ENCODE measurements at regions not wholly inside any gene's neighbourhood (a gene's known extent, or its start where the extent isn't known, plus 50 kb on each side); places are given as distances from the start of the nearest gene placed in this dataset.

DNA sequence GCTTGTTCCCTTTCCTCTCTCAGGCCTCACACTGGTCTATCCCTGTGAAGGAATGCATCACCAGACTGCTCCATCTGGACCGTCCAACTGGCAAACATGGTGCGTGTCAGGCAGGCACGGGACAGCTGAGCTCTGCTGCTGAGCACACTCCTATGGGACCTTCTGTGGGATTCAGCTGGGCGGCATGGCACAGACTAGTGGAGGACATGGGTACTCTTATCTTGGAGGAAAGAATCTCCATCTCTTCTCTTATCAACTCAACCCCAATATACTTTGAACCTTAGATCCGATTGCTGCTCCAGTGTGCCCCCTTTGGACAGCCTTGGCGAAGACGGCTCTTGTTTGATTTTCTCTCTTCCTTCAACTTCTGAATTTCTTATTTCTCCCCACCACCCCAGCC, 593.6 kb downstream of the ETS1 start:
- no peak for FAIRE-seq
- Histone ChIP-seq H3K9me1 (replicated peaks; ENCODE audit: control insufficient read depth, extremely low read depth, insufficient read depth, low read length) (no peaks in the 10 kb centered on the region), H3K4me2 (ENCODE audit: insufficient read depth, low read length) (no peak overlapping the region), H3K27me3 (ENCODE audit: control insufficient read depth in 2 of 2, insufficient read depth in 2 of 2, low read length in 2 of 2) (no peaks in the 10 kb centered on the region), H3K27ac (ENCODE audit: insufficient read depth, low read depth, low read length) (no peak overlapping the region), H3K36me3 (ENCODE audit: control insufficient read depth in 2 of 2, extremely low read depth in 1 of 2, insufficient read depth in 2 of 2, low read length in 2 of 2) (no peaks in the 10 kb centered on the region), H3K4me3 (replicated peaks in 1 of 3; ENCODE audit: insufficient read depth in 1 of 3, low read depth in 1 of 3, low read length in 3 of 3) (no peak overlapping the region), H3K79me2 (ENCODE audit: control insufficient read depth, insufficient read depth, low read length) (no peaks in the 10 kb centered on the region), H4K20me1 (replicated peaks; ENCODE audit: control insufficient read depth, extremely low read depth, insufficient read depth, low read length) (no peaks in the 10 kb centered on the region), H3K4me1 (ENCODE audit: control insufficient read depth, extremely low read depth, insufficient read depth, low read length) (no peaks in the 10 kb centered on the region), H3K9me3 (replicated peaks; ENCODE audit: control insufficient read depth, insufficient read depth, low read length) (no peaks in the 10 kb centered on the region), H2AFZ (ENCODE audit: low read depth, low read length) (no peak overlapping the region), H3K9ac (replicated peaks; ENCODE audit: extremely low read depth, insufficient read depth, low read length) (no peak overlapping the region)
- TF ChIP-seq MYC (IDR thresholded peaks at IDR 0.05; ENCODE audit: low read depth, low read length) (no peak), JUN (IDR thresholded peaks at IDR 0.05; ENCODE audit: borderline replicate concordance, insufficient read depth, insufficient read length, low read depth) (no peak), POLR2AphosphoS5 (IDR thresholded peaks at IDR 0.05; ENCODE audit: insufficient read depth, low read depth, low read length) (no peak), FOS (IDR thresholded peaks at IDR 0.05; ENCODE audit: borderline replicate concordance, insufficient read depth, low read length) (no peak), POLR2A (IDR thresholded peaks at IDR 0.05; ENCODE audit: low read depth, low read length) (no peak), GATA2 (IDR thresholded peaks at IDR 0.05; ENCODE audit: insufficient read depth, insufficient read length, low read depth, low read length) (no peak), EZH2 (IDR thresholded peaks at IDR 0.05; ENCODE audit: borderline replicate concordance, low read depth, low read length, severe bottlenecking) (no peak)
- TF ChIP-seq, protein P1, sequence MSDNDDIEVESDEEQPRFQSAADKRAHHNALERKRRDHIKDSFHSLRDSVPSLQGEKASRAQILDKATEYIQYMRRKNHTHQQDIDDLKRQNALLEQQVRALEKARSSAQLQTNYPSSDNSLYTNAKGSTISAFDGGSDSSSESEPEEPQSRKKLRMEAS (IDR thresholded peaks at IDR 0.05; ENCODE audit: insufficient read depth, insufficient read length): no peak
- TF ChIP-seq, protein P2, sequence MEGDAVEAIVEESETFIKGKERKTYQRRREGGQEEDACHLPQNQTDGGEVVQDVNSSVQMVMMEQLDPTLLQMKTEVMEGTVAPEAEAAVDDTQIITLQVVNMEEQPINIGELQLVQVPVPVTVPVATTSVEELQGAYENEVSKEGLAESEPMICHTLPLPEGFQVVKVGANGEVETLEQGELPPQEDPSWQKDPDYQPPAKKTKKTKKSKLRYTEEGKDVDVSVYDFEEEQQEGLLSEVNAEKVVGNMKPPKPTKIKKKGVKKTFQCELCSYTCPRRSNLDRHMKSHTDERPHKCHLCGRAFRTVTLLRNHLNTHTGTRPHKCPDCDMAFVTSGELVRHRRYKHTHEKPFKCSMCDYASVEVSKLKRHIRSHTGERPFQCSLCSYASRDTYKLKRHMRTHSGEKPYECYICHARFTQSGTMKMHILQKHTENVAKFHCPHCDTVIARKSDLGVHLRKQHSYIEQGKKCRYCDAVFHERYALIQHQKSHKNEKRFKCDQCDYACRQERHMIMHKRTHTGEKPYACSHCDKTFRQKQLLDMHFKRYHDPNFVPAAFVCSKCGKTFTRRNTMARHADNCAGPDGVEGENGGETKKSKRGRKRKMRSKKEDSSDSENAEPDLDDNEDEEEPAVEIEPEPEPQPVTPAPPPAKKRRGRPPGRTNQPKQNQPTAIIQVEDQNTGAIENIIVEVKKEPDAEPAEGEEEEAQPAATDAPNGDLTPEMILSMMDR (IDR thresholded peaks at IDR 0.05; ENCODE audit: extremely low read depth in 1 of 2, insufficient read depth in 1 of 2, low read depth in 1 of 2, low read length in 2 of 2): no peak
- dilution Hi-C loops (cut with MboI; ENCODE audit: extremely low pct_ligation_motif_present, low sequenced_read_pairs): no loop called here
- DNase-seq (ENCODE audit: low read depth, low spot score): no peak
- no TSS peak for BruUV-seq (replicated peaks)
- CTCF ChIA-PET: no interaction called here
- POLR2A ChIA-PET: no interaction called here
- intact Hi-C loops (cut with micrococcal nuclease): no loop called here

Data from endothelial cell of umbilical vein (primary cell).